NT2/D1 (cell line): ENCODE measurements at regions not wholly inside any gene's neighbourhood (a gene's known extent, or its start where the extent isn't known, plus 50 kb on each side); places are given as distances from the start of the nearest gene placed in this dataset.

Experiments
- DNase-seq: peaks from one replicate; pipeline ENCODE4 v3.0.0-alpha.2; 2011; ENCODE audit warnings: low read depth, low spot score
- H3K27me3 ChIP-seq: 2 replicates; pipeline ENCODE4 v1.6.0; 2011; ENCODE audit warnings: mild to moderate bottlenecking; ENCODE audit not compliant: insufficient read length, insufficient read depth
- H3K36me3 ChIP-seq: 2 replicates; pipeline ENCODE4 v1.6.1; 2011; ENCODE audit warnings: mild to moderate bottlenecking, low read length, mixed read lengths; ENCODE audit not compliant: insufficient read depth, insufficient read length
- H3K4me1 ChIP-seq: 2 replicates; pipeline ENCODE4 v1.5.1; 2011; ENCODE audit not compliant: insufficient read depth, insufficient read length
- H3K4me3 ChIP-seq: 2 replicates; pipeline ENCODE4 v1.5.1; 2011; ENCODE audit warnings: low read depth; ENCODE audit not compliant: insufficient read length
- H3K9ac ChIP-seq: 2 replicates; pipeline ENCODE4 v1.6.0; 2011; ENCODE audit warnings: low read depth; ENCODE audit not compliant: insufficient read length
- H3K9me3 ChIP-seq: 2 replicates; pipeline ENCODE4 v1.5.1; 2011; ENCODE audit warnings: mild to moderate bottlenecking, low read length; ENCODE audit not compliant: insufficient read depth
- SUZ12 ChIP-seq: IDR thresholded peaks from 2 replicates; pipeline ENCODE4 v1.6.1; 2011; ENCODE audit not compliant: insufficient read length, insufficient read depth; ENCODE audit errors: extremely low read depth
- YY1 ChIP-seq: IDR thresholded peaks from 2 replicates; pipeline ENCODE4 v1.6.1; 2011; ENCODE audit not compliant: insufficient read length, insufficient read depth
- ZNF274 ChIP-seq: IDR thresholded peaks from 2 replicates; pipeline ENCODE4 v1.6.1; 2011; ENCODE audit warnings: mild to moderate bottlenecking, low read depth, low read length

DNA sequence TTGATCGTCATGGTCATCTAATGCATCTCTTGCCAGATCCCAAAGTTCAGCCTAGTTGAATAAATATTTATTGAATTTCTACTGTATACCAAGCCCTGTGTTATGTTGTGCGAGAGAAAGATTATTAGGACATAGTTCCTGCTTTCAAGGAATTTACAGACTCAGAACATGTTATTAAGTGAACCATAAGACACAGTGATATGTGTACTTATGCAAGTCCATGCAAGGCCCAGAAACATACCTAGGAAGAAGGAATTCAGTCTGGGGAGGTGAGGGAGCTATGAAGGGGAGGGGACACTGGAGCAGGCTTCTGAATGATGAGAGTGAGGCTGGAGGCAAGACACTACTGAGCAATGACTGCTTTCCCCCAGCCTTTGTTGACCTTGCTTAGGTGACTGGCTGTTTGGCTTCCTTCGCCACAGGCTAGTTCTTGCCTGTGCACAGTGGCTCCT, 81.4 kb downstream of the ACAA2 start:
- H3K36me3 ChIP-seq = no peaks in the 10 kb centered on the region
- DNase-seq = no peak
- TF ChIP-seq YY1 (no peak), SUZ12 (no peak), ZNF274 (no peak)
- no peaks in the 10 kb centered on the region for H3K9me3 ChIP-seq
- no peak overlapping the region for H3K9ac ChIP-seq
- peaks cover 8% of the 10 kb centered on the region for H3K4me1 ChIP-seq
- no peak overlapping the region for H3K4me3 ChIP-seq
- no peaks in the 10 kb centered on the region for H3K27me3 ChIP-seq

DNA sequence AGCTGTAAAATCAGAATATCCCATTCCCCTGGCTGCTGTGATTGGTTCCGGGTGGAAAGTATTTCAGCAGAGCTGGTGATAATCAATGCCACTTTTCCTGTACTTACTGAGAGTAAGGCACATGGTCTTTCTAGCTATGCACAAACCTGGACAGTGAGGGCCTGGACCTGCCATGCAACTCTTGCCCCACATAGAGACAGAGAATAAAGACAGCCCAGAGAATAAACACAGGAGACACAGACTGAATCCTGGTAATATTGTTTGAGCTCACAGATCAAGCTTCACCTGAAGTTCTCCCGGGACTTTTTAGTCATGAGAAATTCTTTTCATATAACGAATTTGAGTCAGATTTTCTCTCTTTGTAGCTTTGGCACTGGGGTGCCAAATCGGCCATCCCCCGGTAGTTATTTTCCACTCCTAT, 81.9 kb downstream of the ACAA2 start:
- H3K9me3 ChIP-seq = no peaks in the 10 kb centered on the region
- H3K9ac ChIP-seq = no peak overlapping the region
- no peaks in the 10 kb centered on the region for H3K36me3 ChIP-seq
- no peak overlapping the region for H3K4me3 ChIP-seq
- no peak for DNase-seq
- no peaks in the 10 kb centered on the region for H3K27me3 ChIP-seq
- TF ChIP-seq SUZ12 (no peak), ZNF274 (no peak), YY1 (no peak)
- H3K4me1 ChIP-seq = peaks cover 10% of the 10 kb centered on the region

DNA sequence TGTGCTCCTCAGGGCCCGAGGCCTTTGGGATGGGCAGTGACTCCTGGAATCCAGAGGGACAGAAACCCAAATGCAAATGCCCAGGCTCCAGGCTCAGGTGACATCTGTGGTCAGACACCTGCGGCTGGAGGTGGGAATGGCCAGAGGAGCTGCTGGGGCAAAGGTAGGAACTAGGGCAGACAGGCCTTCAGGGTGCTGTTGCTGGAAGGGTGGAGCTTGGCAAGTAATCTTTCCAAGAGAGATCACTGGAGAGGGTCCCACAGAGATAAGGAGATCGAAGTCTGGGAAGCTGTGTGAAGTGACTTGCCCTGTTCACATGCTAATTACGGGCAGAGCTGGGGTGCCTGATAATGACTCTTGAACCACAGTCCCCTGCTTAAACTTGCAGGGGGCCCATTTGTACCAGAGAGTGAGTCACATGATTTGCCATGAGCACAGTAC, 82.4 kb downstream of the ACAA2 start:
- Histone ChIP-seq H3K4me1 (peaks cover 11% of the 10 kb centered on the region), H3K36me3 (no peaks in the 10 kb centered on the region), H3K4me3 (no peak overlapping the region), H3K27me3 (no peaks in the 10 kb centered on the region), H3K9ac (no peak overlapping the region), H3K9me3 (no peaks in the 10 kb centered on the region)
- DNase-seq = no peak
- TF ChIP-seq SUZ12 = no peak
- TF ChIP-seq ZNF274 = no peak
- no peak for TF ChIP-seq YY1

DNA sequence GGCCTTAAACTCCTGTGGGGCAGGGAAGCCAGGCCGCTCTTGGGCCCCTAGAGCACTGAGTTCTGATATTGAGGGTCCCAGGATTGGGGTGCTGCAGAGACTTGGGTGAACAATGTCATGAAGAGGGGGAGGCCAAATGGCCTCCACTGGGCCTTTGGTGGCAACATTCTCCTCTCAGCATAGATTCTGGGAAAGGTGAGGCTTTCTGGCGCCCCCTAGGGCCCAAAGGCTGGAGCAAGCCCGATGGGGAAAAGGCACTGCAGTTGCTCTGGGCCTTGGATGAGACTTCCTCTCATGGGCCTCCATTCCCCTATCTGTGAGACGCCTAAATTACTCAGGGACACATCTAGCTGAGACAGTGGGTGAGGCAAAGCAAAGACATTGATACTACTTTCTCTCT, 84.8 kb downstream of the ACAA2 start:
- Histone ChIP-seq H3K9me3 (no peaks in the 10 kb centered on the region), H3K4me1 (peaks cover 11% of the 10 kb centered on the region), H3K27me3 (no peaks in the 10 kb centered on the region), H3K4me3 (no peak overlapping the region), H3K9ac (no peak overlapping the region), H3K36me3 (no peaks in the 10 kb centered on the region)
- TF ChIP-seq YY1 (no peak), ZNF274 (no peak), SUZ12 (no peak)
- DNase-seq = no peak

DNA sequence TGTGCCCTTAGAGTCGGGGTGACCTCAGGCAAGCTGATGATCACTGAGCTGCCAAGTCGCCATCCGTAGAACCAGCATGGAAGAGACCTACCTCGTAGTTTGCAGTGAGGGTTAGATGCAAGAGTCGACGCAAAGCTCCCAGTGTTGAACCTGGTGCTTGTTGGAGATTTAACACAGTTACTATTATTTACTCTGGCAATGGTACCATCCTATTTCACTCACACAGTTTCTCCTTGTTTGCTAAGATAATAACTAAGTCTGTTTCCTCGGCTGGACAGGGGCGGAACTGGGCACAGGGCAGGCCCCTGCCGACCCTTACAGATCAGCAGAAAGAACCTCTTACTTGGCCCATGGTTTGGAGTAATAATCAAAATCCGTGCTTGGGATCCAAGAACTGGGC, 85.5 kb downstream of the ACAA2 start:
- peaks cover 11% of the 10 kb centered on the region for H3K4me1 ChIP-seq
- no peak for TF ChIP-seq ZNF274
- no peak for TF ChIP-seq SUZ12
- no peak for TF ChIP-seq YY1
- H3K27me3 ChIP-seq = no peaks in the 10 kb centered on the region
- no peaks in the 10 kb centered on the region for H3K36me3 ChIP-seq
- no peak overlapping the region for H3K4me3 ChIP-seq
- H3K9me3 ChIP-seq = no peaks in the 10 kb centered on the region
- H3K9ac ChIP-seq = no peak overlapping the region
- DNase-seq = no peak

DNA sequence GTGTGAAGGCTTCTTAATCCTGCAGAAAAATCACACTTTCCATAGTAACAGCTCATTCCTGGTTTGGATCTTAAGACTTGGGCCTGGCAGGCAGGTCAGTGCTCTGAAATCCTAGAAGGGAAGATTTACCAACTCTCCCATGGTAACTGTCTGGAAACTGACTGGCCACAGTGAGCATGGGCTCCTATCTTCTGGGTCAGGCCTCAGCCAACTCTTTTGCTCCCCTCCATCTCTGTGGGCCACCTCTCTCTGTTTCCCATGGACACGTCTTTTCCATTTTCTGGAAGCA, 86.7 kb downstream of the ACAA2 start:
- H3K9me3 ChIP-seq = no peaks in the 10 kb centered on the region
- no peak overlapping the region for H3K4me3 ChIP-seq
- H3K27me3 ChIP-seq = no peaks in the 10 kb centered on the region
- no peak for DNase-seq
- peaks cover 11% of the 10 kb centered on the region for H3K4me1 ChIP-seq
- no peak overlapping the region for H3K9ac ChIP-seq
- no peaks in the 10 kb centered on the region for H3K36me3 ChIP-seq
- TF ChIP-seq YY1 (no peak), SUZ12 (no peak), ZNF274 (no peak)

DNA sequence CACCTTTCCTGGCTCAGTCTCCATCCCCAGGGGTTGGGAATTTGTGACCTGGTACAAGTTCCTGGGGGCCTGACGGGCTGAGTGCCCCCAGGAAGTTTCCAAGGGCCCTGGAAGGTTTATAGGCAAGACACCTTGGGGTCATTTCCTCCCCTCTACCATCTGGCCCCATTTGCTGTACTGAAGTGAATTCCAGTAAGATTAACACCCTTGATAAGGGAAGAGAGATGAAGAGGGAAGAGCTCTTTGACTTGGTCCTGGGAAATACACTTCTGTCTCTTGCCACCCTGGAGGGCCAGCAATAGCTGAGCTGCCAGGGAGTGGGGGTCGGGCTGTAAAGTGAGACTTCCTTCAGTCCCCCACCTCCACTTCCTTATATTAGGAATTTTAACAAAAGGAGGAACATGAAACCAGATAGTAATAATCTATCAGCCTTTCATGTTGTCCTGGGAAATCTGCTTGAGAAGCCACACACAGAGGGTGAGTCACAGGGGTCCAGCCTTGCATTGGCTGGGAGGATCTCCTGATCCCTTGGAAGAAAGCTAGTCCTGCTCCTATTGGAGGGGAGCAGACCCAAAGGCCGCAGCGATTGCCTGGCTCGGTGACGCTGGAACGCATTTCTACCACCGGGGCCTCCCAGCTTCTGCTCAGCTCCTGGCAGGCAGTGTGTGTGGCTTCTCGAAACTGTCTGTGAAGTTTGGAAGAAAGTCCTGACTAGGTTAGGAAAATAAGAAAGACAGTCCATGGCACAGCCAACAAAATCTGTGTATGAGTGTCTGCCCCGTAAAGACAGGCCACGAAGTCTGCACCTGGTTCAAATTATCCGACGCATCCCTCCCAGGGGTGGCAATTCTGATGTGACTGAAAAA, 87.3 kb downstream of the ACAA2 start:
- Histone ChIP-seq H3K27me3 (no peaks in the 10 kb centered on the region), H3K36me3 (no peaks in the 10 kb centered on the region), H3K4me1 (peaks cover 11% of the 10 kb centered on the region), H3K9me3 (no peaks in the 10 kb centered on the region), H3K4me3 (no peak overlapping the region), H3K9ac (no peak overlapping the region)
- DNase-seq = peak; percentile 52
- no peak for TF ChIP-seq SUZ12
- TF ChIP-seq YY1 = no peak
- no peak for TF ChIP-seq ZNF274
